ENCODE measurements at regions not wholly inside any gene's neighbourhood (a gene's known extent, or its start where the extent isn't known, plus 50 kb on each side); places are given as distances from the start of the nearest gene placed in this dataset.
A peak's percentile ranks its signal among the peaks of the same experiment; 100 is the strongest.

DNA sequence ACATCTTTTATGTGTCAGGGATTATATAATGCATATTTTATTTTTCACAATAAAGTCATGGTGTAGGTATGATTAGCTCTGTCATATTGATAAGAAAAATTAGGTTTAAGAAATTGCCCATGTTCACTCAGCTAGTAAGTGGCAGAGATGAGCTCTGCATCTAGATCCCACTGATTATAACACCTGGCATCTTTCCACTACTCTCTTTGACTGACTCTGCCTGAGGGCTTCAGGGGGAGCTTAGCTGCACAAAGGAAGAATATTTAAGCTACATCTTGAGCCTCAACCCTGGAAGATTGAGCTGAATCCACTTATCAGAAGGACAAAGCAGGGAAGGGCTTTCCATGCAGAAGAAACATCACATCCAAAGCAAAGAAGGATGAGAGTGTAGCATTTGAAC is 190.4 kb downstream of the MIS18A start:
- no peak for DNase-seq (ENCODE audit: low spot score)
- intact Hi-C loops (cut with micrococcal nuclease; ENCODE audit: unreplicated experiment), result no loop called here
- ChIA-PET POLR2A (ENCODE audit: low non-redundant PET) (no interaction called here), CTCF (no interaction called here)
- H3K27ac ChIP-seq (ENCODE audit: low read depth, low read length, poor library complexity, severe bottlenecking), result no peak overlapping the region
- BruUV-seq (replicated peaks), result no TSS peak
- peaks cover under 1% of the 10 kb centered on the region for H3K4me1 ChIP-seq (ENCODE audit: insufficient read depth, low read length, poor library complexity, severe bottlenecking)
- TF ChIP-seq, protein P1, sequence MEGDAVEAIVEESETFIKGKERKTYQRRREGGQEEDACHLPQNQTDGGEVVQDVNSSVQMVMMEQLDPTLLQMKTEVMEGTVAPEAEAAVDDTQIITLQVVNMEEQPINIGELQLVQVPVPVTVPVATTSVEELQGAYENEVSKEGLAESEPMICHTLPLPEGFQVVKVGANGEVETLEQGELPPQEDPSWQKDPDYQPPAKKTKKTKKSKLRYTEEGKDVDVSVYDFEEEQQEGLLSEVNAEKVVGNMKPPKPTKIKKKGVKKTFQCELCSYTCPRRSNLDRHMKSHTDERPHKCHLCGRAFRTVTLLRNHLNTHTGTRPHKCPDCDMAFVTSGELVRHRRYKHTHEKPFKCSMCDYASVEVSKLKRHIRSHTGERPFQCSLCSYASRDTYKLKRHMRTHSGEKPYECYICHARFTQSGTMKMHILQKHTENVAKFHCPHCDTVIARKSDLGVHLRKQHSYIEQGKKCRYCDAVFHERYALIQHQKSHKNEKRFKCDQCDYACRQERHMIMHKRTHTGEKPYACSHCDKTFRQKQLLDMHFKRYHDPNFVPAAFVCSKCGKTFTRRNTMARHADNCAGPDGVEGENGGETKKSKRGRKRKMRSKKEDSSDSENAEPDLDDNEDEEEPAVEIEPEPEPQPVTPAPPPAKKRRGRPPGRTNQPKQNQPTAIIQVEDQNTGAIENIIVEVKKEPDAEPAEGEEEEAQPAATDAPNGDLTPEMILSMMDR (conservative IDR thresholded peaks at IDR 0.05; ENCODE audit: low read depth, low read length), result no peak
- TF ChIP-seq EZH2 (IDR thresholded peaks at IDR 0.05; ENCODE audit: borderline replicate concordance, low read depth, low read length, poor library complexity, severe bottlenecking), result no peak
- no peak overlapping the region for H3K4me3 ChIP-seq (ENCODE audit: low read depth, low read length, poor library complexity, severe bottlenecking)
- no peaks in the 10 kb centered on the region for H3K9me3 ChIP-seq (ENCODE audit: low read depth, low read length, poor library complexity, severe bottlenecking)
- no peaks in the 10 kb centered on the region for H3K36me3 ChIP-seq (ENCODE audit: insufficient read depth, low read length, poor library complexity, severe bottlenecking)
- no peaks in the 10 kb centered on the region for H3K27me3 ChIP-seq (replicated peaks; ENCODE audit: insufficient read depth, low read depth, low read length, poor library complexity)

DNA sequence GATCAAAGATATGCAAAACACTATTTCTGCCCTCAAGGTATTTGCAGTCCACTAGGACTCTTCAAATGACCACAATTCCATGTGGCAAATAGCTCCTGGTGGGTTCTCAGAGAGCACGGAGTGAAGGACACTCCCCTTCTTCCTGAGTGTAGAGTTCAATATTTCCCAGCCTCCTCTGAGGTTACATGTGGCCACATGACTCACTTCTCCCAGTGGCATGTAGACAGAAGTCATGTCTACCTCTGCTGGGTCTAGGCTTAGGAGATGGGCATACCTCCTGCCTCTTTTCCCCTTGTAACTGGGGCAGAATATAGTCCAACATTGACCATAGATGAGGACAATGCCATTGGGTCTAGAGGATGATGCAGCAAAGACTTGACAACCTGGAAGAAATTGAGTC is 191.4 kb downstream of the MIS18A start:
- no peak for DNase-seq (ENCODE audit: low spot score)
- H3K27me3 ChIP-seq (replicated peaks; ENCODE audit: insufficient read depth, low read depth, low read length, poor library complexity), result no peaks in the 10 kb centered on the region
- BruUV-seq (replicated peaks), result no TSS peak
- no peak overlapping the region for H3K27ac ChIP-seq (ENCODE audit: low read depth, low read length, poor library complexity, severe bottlenecking)
- CTCF ChIA-PET, result no interaction called here
- intact Hi-C loops (cut with micrococcal nuclease; ENCODE audit: unreplicated experiment), result no loop called here
- TF ChIP-seq EZH2 (IDR thresholded peaks at IDR 0.05; ENCODE audit: borderline replicate concordance, low read depth, low read length, poor library complexity, severe bottlenecking), result no peak
- TF ChIP-seq, protein P1 (conservative IDR thresholded peaks at IDR 0.05; ENCODE audit: low read depth, low read length), result no peak
- POLR2A ChIA-PET (ENCODE audit: low non-redundant PET), result no interaction called here
- no peaks in the 10 kb centered on the region for H3K36me3 ChIP-seq (ENCODE audit: insufficient read depth, low read length, poor library complexity, severe bottlenecking)
- H3K9me3 ChIP-seq (ENCODE audit: low read depth, low read length, poor library complexity, severe bottlenecking), result no peaks in the 10 kb centered on the region
- H3K4me3 ChIP-seq (ENCODE audit: low read depth, low read length, poor library complexity, severe bottlenecking), result no peak overlapping the region
- peaks cover 3% of the 10 kb centered on the region for H3K4me1 ChIP-seq (ENCODE audit: insufficient read depth, low read length, poor library complexity, severe bottlenecking)

DNA sequence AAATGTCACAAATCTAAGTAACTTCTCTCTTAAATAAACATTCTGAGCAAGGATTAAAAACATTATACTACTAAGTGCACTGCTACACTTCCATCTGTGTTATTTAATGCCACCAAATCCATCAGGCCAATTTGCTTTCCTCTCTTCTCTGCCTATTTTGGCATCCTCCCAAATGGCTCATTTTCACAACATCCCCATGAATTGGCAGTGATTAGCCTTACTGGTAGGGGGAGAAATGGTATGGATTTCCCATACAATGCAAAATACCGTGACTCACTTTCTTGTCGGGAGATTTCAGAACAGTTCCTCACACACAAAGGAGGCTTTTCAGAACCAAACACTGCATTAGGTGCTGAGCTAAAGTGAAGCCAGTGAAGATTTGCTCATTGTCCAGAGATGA is 195.7 kb downstream of the MIS18A start:
- no TSS peak for BruUV-seq (replicated peaks)
- H3K4me1 ChIP-seq (ENCODE audit: insufficient read depth, low read length, poor library complexity, severe bottlenecking), result peaks cover 3% of the 10 kb centered on the region
- H3K27me3 ChIP-seq (replicated peaks; ENCODE audit: insufficient read depth, low read depth, low read length, poor library complexity), result peaks cover 22% of the 10 kb centered on the region
- ChIA-PET CTCF (no interaction called here), POLR2A (ENCODE audit: low non-redundant PET) (no interaction called here)
- no peak overlapping the region for H3K27ac ChIP-seq (ENCODE audit: low read depth, low read length, poor library complexity, severe bottlenecking)
- H3K4me3 ChIP-seq (ENCODE audit: low read depth, low read length, poor library complexity, severe bottlenecking), result no peak overlapping the region
- DNase-seq (ENCODE audit: low spot score), result peak; percentile 52
- no peaks in the 10 kb centered on the region for H3K9me3 ChIP-seq (ENCODE audit: low read depth, low read length, poor library complexity, severe bottlenecking)
- H3K36me3 ChIP-seq (ENCODE audit: insufficient read depth, low read length, poor library complexity, severe bottlenecking), result no peaks in the 10 kb centered on the region
- intact Hi-C loops (cut with micrococcal nuclease; ENCODE audit: unreplicated experiment), result no loop called here
- TF ChIP-seq EZH2 (IDR thresholded peaks at IDR 0.05; ENCODE audit: borderline replicate concordance, low read depth, low read length, poor library complexity, severe bottlenecking), result no peak
- TF ChIP-seq, protein P1 (conservative IDR thresholded peaks at IDR 0.05; ENCODE audit: low read depth, low read length), result no peak

All from A673 (cell line).